ENCODE measurements at regions not wholly inside any gene's neighbourhood (a gene's known extent, or its start where the extent isn't known, plus 50 kb on each side); places are given as distances from the start of the nearest gene placed in this dataset.

DNA sequence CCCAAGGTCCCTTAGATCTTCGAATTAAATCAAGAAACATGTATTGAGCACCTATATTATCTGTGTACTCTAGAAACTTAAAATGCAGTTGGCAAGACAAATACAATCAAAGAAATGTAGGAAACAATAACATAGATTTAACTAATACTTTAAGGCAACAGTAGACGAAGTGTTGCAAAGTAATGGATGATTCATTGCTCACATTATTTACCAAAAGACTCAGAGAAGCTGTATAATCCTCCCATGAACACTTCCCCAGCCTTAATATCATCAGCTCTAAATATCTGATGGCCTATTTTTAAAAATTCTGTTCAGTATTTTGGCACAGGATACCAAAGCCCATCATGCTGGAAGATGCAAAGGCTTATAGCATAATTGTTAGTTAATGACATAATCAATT, 272.1 kb upstream of the TTC14 start:
- no peak for TF ChIP-seq FOXM1 (IDR thresholded peaks at IDR 0.05; ENCODE audit: borderline replicate concordance, low read depth)

DNA sequence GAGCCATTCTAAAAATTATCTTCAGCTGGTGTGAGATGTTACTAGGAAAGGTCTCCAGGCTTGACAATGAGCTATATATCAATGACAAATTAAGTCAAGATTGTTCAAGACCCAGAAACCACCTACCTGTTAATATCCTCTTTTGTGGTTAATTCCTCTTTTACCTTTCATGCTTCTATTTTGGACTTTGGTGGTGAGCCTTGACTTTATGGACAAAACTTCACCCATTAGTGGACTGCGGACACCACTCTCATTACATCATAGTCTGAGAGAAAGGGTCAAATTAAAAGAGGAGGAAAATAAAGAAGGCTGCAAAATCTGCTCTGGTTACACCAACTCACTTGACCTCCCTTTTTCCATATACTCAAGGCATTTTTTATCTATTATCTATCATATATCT, 271.5 kb upstream of the TTC14 start:
- TF ChIP-seq TAF1 (IDR thresholded peaks at IDR 0.05; ENCODE audit: low read depth): no peak
- TF ChIP-seq EGR1 (IDR thresholded peaks at IDR 0.05): no peak
- no peak for TF ChIP-seq YY1 (IDR thresholded peaks at IDR 0.05; ENCODE audit: low read depth)
- TF ChIP-seq, protein P1, sequence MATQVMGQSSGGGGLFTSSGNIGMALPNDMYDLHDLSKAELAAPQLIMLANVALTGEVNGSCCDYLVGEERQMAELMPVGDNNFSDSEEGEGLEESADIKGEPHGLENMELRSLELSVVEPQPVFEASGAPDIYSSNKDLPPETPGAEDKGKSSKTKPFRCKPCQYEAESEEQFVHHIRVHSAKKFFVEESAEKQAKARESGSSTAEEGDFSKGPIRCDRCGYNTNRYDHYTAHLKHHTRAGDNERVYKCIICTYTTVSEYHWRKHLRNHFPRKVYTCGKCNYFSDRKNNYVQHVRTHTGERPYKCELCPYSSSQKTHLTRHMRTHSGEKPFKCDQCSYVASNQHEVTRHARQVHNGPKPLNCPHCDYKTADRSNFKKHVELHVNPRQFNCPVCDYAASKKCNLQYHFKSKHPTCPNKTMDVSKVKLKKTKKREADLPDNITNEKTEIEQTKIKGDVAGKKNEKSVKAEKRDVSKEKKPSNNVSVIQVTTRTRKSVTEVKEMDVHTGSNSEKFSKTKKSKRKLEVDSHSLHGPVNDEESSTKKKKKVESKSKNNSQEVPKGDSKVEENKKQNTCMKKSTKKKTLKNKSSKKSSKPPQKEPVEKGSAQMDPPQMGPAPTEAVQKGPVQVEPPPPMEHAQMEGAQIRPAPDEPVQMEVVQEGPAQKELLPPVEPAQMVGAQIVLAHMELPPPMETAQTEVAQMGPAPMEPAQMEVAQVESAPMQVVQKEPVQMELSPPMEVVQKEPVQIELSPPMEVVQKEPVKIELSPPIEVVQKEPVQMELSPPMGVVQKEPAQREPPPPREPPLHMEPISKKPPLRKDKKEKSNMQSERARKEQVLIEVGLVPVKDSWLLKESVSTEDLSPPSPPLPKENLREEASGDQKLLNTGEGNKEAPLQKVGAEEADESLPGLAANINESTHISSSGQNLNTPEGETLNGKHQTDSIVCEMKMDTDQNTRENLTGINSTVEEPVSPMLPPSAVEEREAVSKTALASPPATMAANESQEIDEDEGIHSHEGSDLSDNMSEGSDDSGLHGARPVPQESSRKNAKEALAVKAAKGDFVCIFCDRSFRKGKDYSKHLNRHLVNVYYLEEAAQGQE (IDR thresholded peaks at IDR 0.05; ENCODE audit: low read depth): no peak
- TF ChIP-seq CREB1 (IDR thresholded peaks at IDR 0.05; ENCODE audit: low read depth): no peak
- TF ChIP-seq TEAD4 (IDR thresholded peaks at IDR 0.05): no peak
- TF ChIP-seq ZBTB7A (IDR thresholded peaks at IDR 0.05; ENCODE audit: low read depth): no peak
- TF ChIP-seq, protein P2, sequence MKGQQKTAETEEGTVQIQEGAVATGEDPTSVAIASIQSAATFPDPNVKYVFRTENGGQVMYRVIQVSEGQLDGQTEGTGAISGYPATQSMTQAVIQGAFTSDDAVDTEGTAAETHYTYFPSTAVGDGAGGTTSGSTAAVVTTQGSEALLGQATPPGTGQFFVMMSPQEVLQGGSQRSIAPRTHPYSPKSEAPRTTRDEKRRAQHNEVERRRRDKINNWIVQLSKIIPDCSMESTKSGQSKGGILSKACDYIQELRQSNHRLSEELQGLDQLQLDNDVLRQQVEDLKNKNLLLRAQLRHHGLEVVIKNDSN (IDR thresholded peaks at IDR 0.05): no peak
- TF ChIP-seq EP300 (IDR thresholded peaks at IDR 0.05; ENCODE audit: borderline replicate concordance): no peak

DNA sequence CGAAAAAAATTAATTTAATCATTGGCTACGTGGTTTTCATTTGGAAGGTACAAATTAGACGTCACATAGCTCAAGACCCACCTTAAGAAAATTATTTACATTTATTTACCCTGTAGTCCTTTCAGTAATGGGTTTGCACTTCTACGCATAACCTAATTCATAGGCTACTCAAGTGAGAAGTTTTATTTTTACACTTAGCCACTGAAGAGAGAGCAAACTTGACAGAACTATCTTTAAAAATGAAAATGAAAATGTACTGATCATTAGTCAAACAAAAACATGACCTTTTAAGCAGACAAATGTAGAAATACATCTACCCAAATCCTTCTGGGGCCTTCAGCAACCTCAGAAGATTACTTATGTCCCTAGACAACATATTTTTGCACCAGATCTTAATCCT, 269.4 kb upstream of the TTC14 start:
- no peak for TF ChIP-seq CREB1 (IDR thresholded peaks at IDR 0.05; ENCODE audit: low read depth)
- no peak for TF ChIP-seq YY1 (IDR thresholded peaks at IDR 0.05; ENCODE audit: low read depth)
- TF ChIP-seq, protein P2 (IDR thresholded peaks at IDR 0.05): no peak
- no peak for TF ChIP-seq EP300 (IDR thresholded peaks at IDR 0.05; ENCODE audit: borderline replicate concordance)
- no peak for TF ChIP-seq ZBTB7A (IDR thresholded peaks at IDR 0.05; ENCODE audit: low read depth)
- TF ChIP-seq EGR1 (IDR thresholded peaks at IDR 0.05): no peak

DNA sequence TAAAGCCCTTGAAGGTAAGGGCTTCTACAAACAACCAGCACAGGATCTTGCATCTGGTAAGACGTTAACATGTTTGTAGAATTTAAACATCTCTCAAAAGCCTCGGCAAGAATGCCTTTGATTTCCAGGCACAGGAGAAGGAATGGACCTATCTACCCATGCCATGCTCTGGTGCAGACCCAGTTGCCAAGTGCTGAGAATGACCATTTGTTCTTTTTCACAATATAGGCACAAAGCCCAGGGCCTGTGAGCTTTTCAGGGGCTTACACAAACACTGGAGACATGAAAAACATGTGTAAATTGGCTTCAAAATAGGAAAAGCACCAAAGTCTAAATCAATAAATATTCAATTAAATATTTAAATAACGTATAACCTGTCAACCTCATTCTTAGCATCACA, 266.9 kb upstream of the TTC14 start:
- TF ChIP-seq, protein P2 (IDR thresholded peaks at IDR 0.05): no peak
- no peak for TF ChIP-seq TEAD4 (IDR thresholded peaks at IDR 0.05)
- no peak for TF ChIP-seq YY1 (IDR thresholded peaks at IDR 0.05; ENCODE audit: low read depth)
- TF ChIP-seq, protein P3, sequence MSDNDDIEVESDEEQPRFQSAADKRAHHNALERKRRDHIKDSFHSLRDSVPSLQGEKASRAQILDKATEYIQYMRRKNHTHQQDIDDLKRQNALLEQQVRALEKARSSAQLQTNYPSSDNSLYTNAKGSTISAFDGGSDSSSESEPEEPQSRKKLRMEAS (IDR thresholded peaks at IDR 0.05): no peak
- no peak for TF ChIP-seq EP300 (IDR thresholded peaks at IDR 0.05; ENCODE audit: borderline replicate concordance)
- TF ChIP-seq EGR1 (IDR thresholded peaks at IDR 0.05): no peak
- TF ChIP-seq NFIC (IDR thresholded peaks at IDR 0.05): no peak
- no peak for TF ChIP-seq RAD21 (IDR thresholded peaks at IDR 0.05; ENCODE audit: low read depth)
- no peak for TF ChIP-seq TAF1 (IDR thresholded peaks at IDR 0.05; ENCODE audit: low read depth)
- TF ChIP-seq, protein P1 (IDR thresholded peaks at IDR 0.05; ENCODE audit: low read depth): no peak
- TF ChIP-seq CREB1 (IDR thresholded peaks at IDR 0.05; ENCODE audit: low read depth): no peak
- TF ChIP-seq FOXM1 (IDR thresholded peaks at IDR 0.05; ENCODE audit: borderline replicate concordance, low read depth): no peak
- no peak for TF ChIP-seq CEBPB (IDR thresholded peaks at IDR 0.05)
- no peak for TF ChIP-seq TCF12 (IDR thresholded peaks at IDR 0.05; ENCODE audit: low read depth)

DNA sequence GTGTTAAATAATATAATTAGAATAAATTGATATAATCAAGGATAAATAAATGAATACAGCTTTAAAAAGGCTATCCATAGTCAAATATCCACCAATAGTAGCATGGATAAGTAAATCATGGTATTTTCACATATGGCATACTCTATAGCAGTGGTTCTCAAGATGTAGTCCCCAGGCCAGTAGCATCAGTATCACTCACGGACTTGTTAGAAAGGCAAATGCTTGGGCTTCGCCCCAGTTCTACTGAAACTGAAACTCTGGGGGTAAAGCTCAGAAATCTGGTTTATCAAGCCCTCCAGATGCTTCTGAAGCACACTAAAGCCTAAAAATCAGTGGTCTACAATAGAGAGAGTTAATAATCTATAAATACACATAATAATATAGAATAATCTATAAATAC, 261.6 kb upstream of the TTC14 start:
- TF ChIP-seq FOXM1 (IDR thresholded peaks at IDR 0.05; ENCODE audit: borderline replicate concordance, low read depth): no peak
- no peak for TF ChIP-seq ZBTB7A (IDR thresholded peaks at IDR 0.05; ENCODE audit: low read depth)
- TF ChIP-seq, protein P3 (IDR thresholded peaks at IDR 0.05): no peak
- TF ChIP-seq, protein P2 (IDR thresholded peaks at IDR 0.05): no peak
- TF ChIP-seq TAF1 (IDR thresholded peaks at IDR 0.05; ENCODE audit: low read depth): no peak

DNA sequence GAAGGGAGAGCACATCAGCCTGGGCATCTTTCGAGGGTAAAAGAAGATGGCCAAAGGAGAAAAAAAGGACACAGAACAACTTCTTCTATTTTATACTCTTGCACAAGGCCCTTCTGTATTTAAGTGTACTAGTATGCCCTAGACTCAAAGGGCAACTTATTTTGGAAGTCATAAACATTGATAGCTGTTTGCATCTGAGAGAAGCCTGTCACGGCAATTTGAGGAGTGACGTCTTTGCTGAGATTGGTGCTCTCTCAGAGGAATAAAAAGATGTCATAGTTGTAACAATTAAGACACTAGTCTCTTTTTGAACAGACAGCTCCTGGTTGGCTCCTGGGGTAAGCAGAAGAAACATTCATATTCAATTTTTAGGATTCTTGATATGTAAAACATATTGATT, 260.4 kb upstream of the TTC14 start:
- TF ChIP-seq EP300 (IDR thresholded peaks at IDR 0.05; ENCODE audit: borderline replicate concordance) (no peak), CREB1 (IDR thresholded peaks at IDR 0.05; ENCODE audit: low read depth) (no peak), TEAD4 (IDR thresholded peaks at IDR 0.05) (no peak), NFIC (IDR thresholded peaks at IDR 0.05) (no peak), YY1 (IDR thresholded peaks at IDR 0.05; ENCODE audit: low read depth) (no peak), TAF1 (IDR thresholded peaks at IDR 0.05; ENCODE audit: low read depth) (no peak), FOXM1 (IDR thresholded peaks at IDR 0.05; ENCODE audit: borderline replicate concordance, low read depth) (no peak), RAD21 (IDR thresholded peaks at IDR 0.05; ENCODE audit: low read depth) (no peak), CEBPB (IDR thresholded peaks at IDR 0.05) (no peak), EGR1 (IDR thresholded peaks at IDR 0.05) (no peak)
- TF ChIP-seq, protein P2 (IDR thresholded peaks at IDR 0.05): no peak
- TF ChIP-seq, protein P1 (IDR thresholded peaks at IDR 0.05; ENCODE audit: low read depth): no peak
- TF ChIP-seq, protein P3 (IDR thresholded peaks at IDR 0.05): no peak

Measured in Ishikawa (cell line).